ENCODE measurements at regions not wholly inside any gene's neighbourhood (a gene's known extent, or its start where the extent isn't known, plus 50 kb on each side); places are given as distances from the start of the nearest gene placed in this dataset.

- TF ChIP-seq EZH2 (IDR thresholded peaks at IDR 0.05; ENCODE audit: borderline replicate concordance, low read depth, low read length, severe bottlenecking) (no peak), POLR2AphosphoS5 (IDR thresholded peaks at IDR 0.05; ENCODE audit: insufficient read depth, low read depth, low read length) (no peak)
- TF ChIP-seq, protein P1, sequence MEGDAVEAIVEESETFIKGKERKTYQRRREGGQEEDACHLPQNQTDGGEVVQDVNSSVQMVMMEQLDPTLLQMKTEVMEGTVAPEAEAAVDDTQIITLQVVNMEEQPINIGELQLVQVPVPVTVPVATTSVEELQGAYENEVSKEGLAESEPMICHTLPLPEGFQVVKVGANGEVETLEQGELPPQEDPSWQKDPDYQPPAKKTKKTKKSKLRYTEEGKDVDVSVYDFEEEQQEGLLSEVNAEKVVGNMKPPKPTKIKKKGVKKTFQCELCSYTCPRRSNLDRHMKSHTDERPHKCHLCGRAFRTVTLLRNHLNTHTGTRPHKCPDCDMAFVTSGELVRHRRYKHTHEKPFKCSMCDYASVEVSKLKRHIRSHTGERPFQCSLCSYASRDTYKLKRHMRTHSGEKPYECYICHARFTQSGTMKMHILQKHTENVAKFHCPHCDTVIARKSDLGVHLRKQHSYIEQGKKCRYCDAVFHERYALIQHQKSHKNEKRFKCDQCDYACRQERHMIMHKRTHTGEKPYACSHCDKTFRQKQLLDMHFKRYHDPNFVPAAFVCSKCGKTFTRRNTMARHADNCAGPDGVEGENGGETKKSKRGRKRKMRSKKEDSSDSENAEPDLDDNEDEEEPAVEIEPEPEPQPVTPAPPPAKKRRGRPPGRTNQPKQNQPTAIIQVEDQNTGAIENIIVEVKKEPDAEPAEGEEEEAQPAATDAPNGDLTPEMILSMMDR (IDR thresholded peaks at IDR 0.05; ENCODE audit: extremely low read depth in 1 of 2, insufficient read depth in 1 of 2, low read depth in 1 of 2, low read length in 2 of 2), result no peak
These were observed 611.8 kb upstream of the KLF4 start for GRCh38 chr9:108101410-108101809.

All from endothelial cell of umbilical vein (primary cell).